ENCODE measurements at regions not wholly inside any gene's neighbourhood (a gene's known extent, or its start where the extent isn't known, plus 50 kb on each side); places are given as distances from the start of the nearest gene placed in this dataset.

GRCh38 chr4:19844446-19844845, 407.3 kb upstream of the SLIT2 start:
- no peak overlapping the region for H3K27ac ChIP-seq
- POLR2A ChIA-PET (ENCODE audit: low non-redundant PET): no interaction called here
- CTCF ChIA-PET: no interaction called here
- DNase-seq (ENCODE audit: low spot score): no peak
- TF ChIP-seq CTCF (conservative IDR thresholded peaks at IDR 0.05; ENCODE audit: low read depth): no peak

GRCh38 chr4:19842471-19842870, 409.2 kb upstream of the SLIT2 start:
- ChIA-PET CTCF (no interaction called here), POLR2A (ENCODE audit: low non-redundant PET) (no interaction called here)
- no peak for DNase-seq (ENCODE audit: low spot score)
- no peak for TF ChIP-seq CTCF (conservative IDR thresholded peaks at IDR 0.05; ENCODE audit: low read depth)
- H3K27ac ChIP-seq: no peak overlapping the region

GRCh38 chr4:19838858-19839257, 412.8 kb upstream of the SLIT2 start:
- CTCF ChIA-PET: no interaction called here

GRCh38 chr4:19835429-19835828, 416.3 kb upstream of the SLIT2 start:
- no peak for TF ChIP-seq CTCF (conservative IDR thresholded peaks at IDR 0.05; ENCODE audit: low read depth)
- DNase-seq (ENCODE audit: low spot score): no peak
- CTCF ChIA-PET: no interaction called here
- no peak overlapping the region for H3K27ac ChIP-seq
- POLR2A ChIA-PET (ENCODE audit: low non-redundant PET): no interaction called here

More at GRCh38 chr4:19838858-19839257, 412.8 kb upstream of the SLIT2 start:
- POLR2A ChIA-PET (ENCODE audit: low non-redundant PET): no interaction called here
- no peak for DNase-seq (ENCODE audit: low spot score)
- H3K27ac ChIP-seq: no peak overlapping the region
- no peak for TF ChIP-seq CTCF (conservative IDR thresholded peaks at IDR 0.05; ENCODE audit: low read depth)

- no peak overlapping the region for H3K27ac ChIP-seq
- no peak for TF ChIP-seq CTCF (conservative IDR thresholded peaks at IDR 0.05; ENCODE audit: low read depth)
- no peak for DNase-seq (ENCODE audit: low spot score)
- ChIA-PET CTCF (no interaction called here), POLR2A (ENCODE audit: low non-redundant PET) (no interaction called here)
Observed at GRCh38 chr4:19832411-19832810, 419.3 kb upstream of the SLIT2 start.

- H3K27ac ChIP-seq: no peak overlapping the region
- ChIA-PET CTCF (no interaction called here), POLR2A (ENCODE audit: low non-redundant PET) (no interaction called here)
- peak; percentile 3 for DNase-seq (ENCODE audit: low spot score)
- TF ChIP-seq CTCF (conservative IDR thresholded peaks at IDR 0.05; ENCODE audit: low read depth): no peak
Observed at GRCh38 chr4:19831644-19832285, 419.9 kb upstream of the SLIT2 start.

- POLR2A ChIA-PET (ENCODE audit: low non-redundant PET): no interaction called here
- no peak for TF ChIP-seq CTCF (conservative IDR thresholded peaks at IDR 0.05; ENCODE audit: low read depth)
- no peak overlapping the region for H3K27ac ChIP-seq
- no peak for DNase-seq (ENCODE audit: low spot score)
- CTCF ChIA-PET: no interaction called here
Observed at GRCh38 chr4:19829101-19829500, 422.6 kb upstream of the SLIT2 start.
